Neuronal stem cell (in vitro differentiated cells): ENCODE measurements at regions not wholly inside any gene's neighbourhood (a gene's known extent, or its start where the extent isn't known, plus 50 kb on each side); places are given as distances from the start of the nearest gene placed in this dataset.
A peak's percentile ranks its signal among the peaks of the same experiment; 100 is the strongest.

Experiments used
- DNase-seq: peaks from one replicate; pipeline ENCODE4 v3.0.0-alpha.2; 2013; ENCODE audit warnings: low spot score
- H2AFZ ChIP-seq: one replicate; pipeline ENCODE4 v1.6.1; 2013; ENCODE audit warnings: mild to moderate bottlenecking, low read length, inconsistent platforms
- H2AK5ac ChIP-seq: 2 replicates; pipeline ENCODE4 v1.6.1; 2013; ENCODE audit warnings: low read depth, mild to moderate bottlenecking, inconsistent platforms, low read length, moderate library complexity, mixed read lengths
- H2BK120ac ChIP-seq: 2 replicates; pipeline ENCODE4 v1.6.1; 2013; ENCODE audit warnings: low read depth, mild to moderate bottlenecking, inconsistent platforms, low read length, moderate library complexity, mixed read lengths
- H2BK12ac ChIP-seq: one replicate; pipeline ENCODE4 v1.6.1; 2013; ENCODE audit warnings: low read length, inconsistent platforms
- H2BK15ac ChIP-seq: 2 replicates; pipeline ENCODE4 v1.6.1; 2013; ENCODE audit warnings: mild to moderate bottlenecking, low read length, inconsistent platforms, mixed read lengths
- H2BK5ac ChIP-seq: one replicate; pipeline ENCODE4 v1.6.1; 2013; ENCODE audit warnings: inconsistent platforms, mild to moderate bottlenecking, low read length, moderate library complexity
- H3K14ac ChIP-seq: one replicate; pipeline ENCODE4 v1.6.1; 2013; ENCODE audit warnings: low read length, inconsistent platforms
- H3K18ac ChIP-seq: 2 replicates; pipeline ENCODE4 v1.6.1; 2013; ENCODE audit warnings: low read length, inconsistent platforms
- H3K23ac ChIP-seq: 2 replicates; pipeline ENCODE4 v1.6.1; 2013; ENCODE audit warnings: low read depth, mild to moderate bottlenecking, mixed read lengths, low read length, inconsistent platforms; ENCODE audit not compliant: poor library complexity
- H3K27ac ChIP-seq: replicated peaks from 3 replicates; pipeline ENCODE4 v1.5.1; 2013; ENCODE audit warnings: low read length, inconsistent platforms
- H3K27me3 ChIP-seq, 3 experiments: 2 replicates each; pipeline ENCODE4 v1.6.1; 2013; ENCODE audit warnings: low read length in 3 of 3, mild to moderate bottlenecking in 2 of 3, inconsistent platforms in 1 of 3, low read depth in 1 of 3, mixed read lengths in 1 of 3, moderate library complexity in 1 of 3; ENCODE audit not compliant: control insufficient read depth in 3 of 3, insufficient read depth in 3 of 3
- H3K36me3 ChIP-seq, 2 donors: replicated peaks in 1 of 2; 2 replicates each; pipeline ENCODE4 v1.6.1; 2013; ENCODE audit warnings: low read length in 2 of 2; ENCODE audit not compliant: control insufficient read depth in 2 of 2, insufficient read depth in 2 of 2
- H3K4ac ChIP-seq: 2 replicates; pipeline ENCODE4 v1.6.1; 2013; ENCODE audit warnings: inconsistent platforms, mild to moderate bottlenecking, low read length, moderate library complexity
- H3K4me1 ChIP-seq, 2 donors: 1 replicate in 1 of 2; 2 replicates in 1 of 2; pipeline ENCODE4 v1.6.1; 2013; ENCODE audit warnings: low read length in 2 of 2, low read depth in 1 of 2; ENCODE audit not compliant: control insufficient read depth in 2 of 2, insufficient read depth in 1 of 2
- H3K4me2 ChIP-seq: one replicate; pipeline ENCODE4 v1.6.1; 2013; ENCODE audit warnings: mild to moderate bottlenecking, low read length, inconsistent platforms; ENCODE audit not compliant: insufficient read depth, poor library complexity, severe bottlenecking
- H3K4me3 ChIP-seq, 2 donors: 2 replicates each; pipeline ENCODE4 v1.5.1; 2013; ENCODE audit warnings: low read length in 2 of 2, mild to moderate bottlenecking in 2 of 2, inconsistent platforms in 1 of 2, moderate library complexity in 1 of 2
- H3K79me1 ChIP-seq: one replicate; pipeline ENCODE4 v1.6.1; 2013; ENCODE audit warnings: low read depth, mild to moderate bottlenecking, inconsistent platforms, low read length, moderate library complexity
- H3K9ac ChIP-seq: one replicate; pipeline ENCODE4 v1.6.1; 2013; ENCODE audit warnings: mild to moderate bottlenecking, low read depth, low read length, inconsistent platforms; ENCODE audit not compliant: poor library complexity
- H3K9me3 ChIP-seq, 2 donors: replicated peaks in 1 of 2; 2 replicates each; pipeline versions ENCODE3 to v1.6.1; 2013; ENCODE audit warnings: low read length in 2 of 2, mild to moderate bottlenecking in 2 of 2, inconsistent platforms in 1 of 2, low read depth in 1 of 2, mixed read lengths in 1 of 2, moderate library complexity in 1 of 2; ENCODE audit not compliant: control insufficient read depth in 2 of 2, insufficient read depth in 1 of 2
- H4K8ac ChIP-seq: one replicate; pipeline ENCODE4 v1.6.1; 2013; ENCODE audit warnings: low read depth, mild to moderate bottlenecking, inconsistent platforms, low read length, moderate library complexity
- H4K91ac ChIP-seq: one replicate; pipeline ENCODE4 v1.6.1; 2013; ENCODE audit warnings: low read length, low read depth, mild to moderate bottlenecking, inconsistent platforms; ENCODE audit not compliant: poor library complexity
- WGBS, 2 donors: extraction: QIAGEN DNeasy Blood & Tissue Kit; methylation state at CpG; one replicate each; pipeline ENCODE4 v1.1.7; 2013; ENCODE audit warnings: missing lambda C conversion rate in 2 of 2, mixed read lengths in 1 of 2; ENCODE audit not compliant: insufficient read length in 2 of 2, insufficient replicate concordance in 1 of 2; ENCODE audit errors: extremely low coverage in 2 of 2; 5-methylcytosine and 5-hydroxymethylcytosine counted together

DNA sequence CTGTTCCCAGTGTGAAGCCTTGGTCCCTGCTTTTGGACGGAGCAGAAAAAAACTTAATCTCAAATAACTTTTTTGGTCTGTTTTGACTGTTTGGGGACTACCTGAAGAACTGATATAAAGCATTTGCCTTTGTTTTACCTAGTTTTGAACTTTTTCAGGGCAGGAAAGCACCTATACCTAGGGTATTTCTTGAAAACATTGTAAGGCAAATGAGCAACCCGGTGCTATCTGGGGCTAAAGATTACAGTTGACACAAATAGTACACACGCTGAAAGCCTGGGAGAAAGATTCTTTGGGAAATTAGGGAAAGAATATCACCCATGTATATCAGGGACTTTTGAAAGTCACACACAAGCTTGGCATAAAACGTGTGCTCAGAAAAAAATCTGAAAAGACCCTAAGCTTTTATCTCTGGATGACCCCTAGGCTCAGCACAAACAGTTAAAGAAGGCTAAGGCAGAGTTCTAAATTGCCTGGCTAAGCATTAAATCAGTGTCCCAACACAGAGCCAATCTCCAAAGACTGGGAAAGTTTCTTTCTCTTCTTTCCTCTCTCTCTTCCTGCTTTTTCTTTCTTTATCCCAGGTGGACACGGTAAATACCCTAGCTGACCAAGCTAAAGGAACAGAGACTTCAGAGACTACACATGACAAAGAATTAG, 389.8 kb downstream of the SH2D4B start:
- no peak overlapping the region for H2BK5ac ChIP-seq
- H3K4me1 ChIP-seq: no peaks in the 10 kb centered on the region
- H3K27me3 ChIP-seq: no peaks in the 10 kb centered on the region
- no peak overlapping the region for H3K9ac ChIP-seq
- no peak overlapping the region for H2BK12ac ChIP-seq
- H3K23ac ChIP-seq: no peak overlapping the region
- H2BK15ac ChIP-seq: no peak overlapping the region
- H2BK120ac ChIP-seq: no peak overlapping the region
- H2AFZ ChIP-seq: no peak overlapping the region
- H4K8ac ChIP-seq: no peak overlapping the region
- no peak for DNase-seq
- no peak overlapping the region for H3K18ac ChIP-seq
- no peak overlapping the region for H3K4me3 ChIP-seq
- no peaks in the 10 kb centered on the region for H3K36me3 ChIP-seq
- no peak overlapping the region for H3K4me2 ChIP-seq
- H2AK5ac ChIP-seq: no peak overlapping the region
- H4K91ac ChIP-seq: no peak overlapping the region
- H3K27ac ChIP-seq: no peak overlapping the region
- H3K79me1 ChIP-seq: no peaks in the 10 kb centered on the region
- WGBS, 2 donors: no CpG with 5 or more reads among the region's 5 CpGs
- H3K9me3 ChIP-seq: no peaks in the 10 kb centered on the region
- no peak overlapping the region for H3K4ac ChIP-seq
- no peak overlapping the region for H3K14ac ChIP-seq

DNA sequence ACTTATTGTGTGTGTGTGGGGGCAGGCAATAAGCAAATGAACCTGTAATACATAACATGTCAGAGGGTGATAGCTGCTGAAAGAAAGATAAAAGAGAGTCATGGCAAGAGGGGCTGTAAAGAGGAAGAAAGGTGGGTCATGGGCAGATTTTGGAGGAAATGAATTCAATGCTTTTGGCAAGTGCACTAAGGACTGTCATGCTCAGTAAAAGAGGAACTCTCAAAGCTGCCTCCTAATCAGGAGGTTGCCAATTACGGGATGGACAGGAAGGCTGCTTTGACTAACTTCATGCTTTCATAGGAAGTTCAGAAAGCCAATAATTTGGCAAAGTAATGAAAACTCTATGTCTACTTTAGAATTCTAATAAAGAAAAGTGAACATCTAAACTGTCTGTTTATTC, 401.2 kb downstream of the SH2D4B start:
- Histone ChIP-seq H2BK5ac (no peak overlapping the region), H3K14ac (no peak overlapping the region), H2BK15ac (no peak overlapping the region), H3K4me2 (no peak overlapping the region), H3K79me1 (no peaks in the 10 kb centered on the region), H3K9ac (no peak overlapping the region), H2BK12ac (no peak overlapping the region), H2BK120ac (no peak overlapping the region), H3K23ac (no peak overlapping the region), H3K4ac (no peak overlapping the region), H3K4me3 (no peak overlapping the region), H3K36me3 (no peaks in the 10 kb centered on the region), H2AFZ (no peak overlapping the region), H2AK5ac (no peak overlapping the region), H3K9me3 (no peaks in the 10 kb centered on the region), H4K91ac (no peak overlapping the region), H3K27me3 (peaks cover 0 to 1% (median 0%) of the 10 kb centered on the region in 3 experiments), H3K18ac (no peak overlapping the region), H4K8ac (no peak overlapping the region), H3K27ac (no peak overlapping the region), H3K4me1 (no peaks in the 10 kb centered on the region)
- DNase-seq: no peak
- no CpG with 5 or more reads among the region's 1 CpG for WGBS, 2 donors

DNA sequence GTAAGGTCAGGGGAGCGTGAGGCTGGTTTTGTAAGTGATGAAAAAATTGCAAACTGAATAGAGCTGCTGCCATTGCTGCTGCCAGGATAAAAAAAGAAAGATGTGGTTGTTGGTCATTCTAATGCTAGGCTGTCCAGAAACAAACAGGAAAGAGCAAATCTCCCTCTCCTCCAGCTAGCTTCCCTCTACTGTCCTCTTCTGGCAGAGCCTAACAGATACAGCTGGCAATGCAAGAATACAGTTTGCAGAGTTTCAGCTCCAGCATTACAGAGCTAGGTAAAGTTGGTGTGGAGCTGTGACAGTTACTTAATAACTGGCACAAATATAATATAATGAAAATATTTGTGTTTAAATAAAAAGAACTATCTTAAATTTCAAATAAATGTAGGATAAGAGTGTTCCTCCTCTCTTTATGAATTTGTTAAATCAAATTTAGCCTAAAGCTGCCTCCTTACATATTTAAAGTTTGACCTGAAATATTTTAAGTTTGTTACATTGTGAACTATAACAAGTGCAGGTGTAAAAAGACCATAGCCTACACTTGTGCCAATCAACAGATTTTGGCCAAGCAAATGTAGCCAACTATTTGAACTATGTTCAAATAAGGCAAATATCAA, 407.7 kb downstream of the SH2D4B start:
- Histone ChIP-seq H3K14ac (no peak overlapping the region), H2BK12ac (no peak overlapping the region), H3K4me3 (no peak overlapping the region), H2BK120ac (no peak overlapping the region), H3K18ac (no peak overlapping the region), H3K79me1 (no peaks in the 10 kb centered on the region), H3K9ac (no peak overlapping the region), H2BK15ac (no peak overlapping the region), H3K27me3 (peaks cover 0 to 1% (median 0%) of the 10 kb centered on the region in 3 experiments), H2BK5ac (no peak overlapping the region), H3K36me3 (no peaks in the 10 kb centered on the region), H3K27ac (no peak overlapping the region), H2AFZ (no peak overlapping the region), H2AK5ac (no peak overlapping the region), H3K4me1 (no peaks in the 10 kb centered on the region), H3K23ac (no peak overlapping the region), H3K9me3 (no peaks in the 10 kb centered on the region), H4K8ac (no peak overlapping the region), H3K4ac (no peak overlapping the region), H4K91ac (no peak overlapping the region), H3K4me2 (no peak overlapping the region)
- peak; percentile 23 for DNase-seq
- no CpG with 5 or more reads among the region's 1 CpG for WGBS, 2 donors

DNA sequence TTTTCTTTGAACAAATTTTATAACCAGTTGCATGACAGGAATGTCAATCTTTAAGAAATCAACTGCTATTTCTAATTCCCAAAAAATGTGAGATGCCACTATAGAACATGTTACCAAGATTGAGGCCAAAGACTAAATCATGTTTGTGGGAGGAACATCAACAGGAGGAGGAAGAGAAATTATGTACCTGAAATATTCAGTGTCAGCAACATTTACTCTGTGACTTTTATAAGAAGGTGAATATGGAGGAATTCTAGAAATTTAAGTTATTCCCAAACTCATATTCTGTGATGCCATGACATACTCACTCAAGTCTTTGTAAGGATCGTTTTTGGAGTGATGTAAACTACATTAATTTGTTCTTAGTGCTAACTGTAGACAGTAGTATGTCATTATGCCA, 408.4 kb downstream of the SH2D4B start:
- Histone ChIP-seq H2BK12ac (no peak overlapping the region), H3K18ac (no peak overlapping the region), H3K4me2 (no peak overlapping the region), H3K27ac (no peak overlapping the region), H3K4me3 (no peak overlapping the region), H3K36me3 (no peaks in the 10 kb centered on the region), H2AFZ (no peak overlapping the region), H4K8ac (no peak overlapping the region), H2AK5ac (no peak overlapping the region), H3K4ac (no peak overlapping the region), H3K9me3 (no peaks in the 10 kb centered on the region), H2BK5ac (no peak overlapping the region), H2BK15ac (no peak overlapping the region), H3K14ac (no peak overlapping the region), H3K9ac (no peak overlapping the region), H3K23ac (no peak overlapping the region), H3K79me1 (no peaks in the 10 kb centered on the region), H3K27me3 (no peaks in the 10 kb centered on the region), H2BK120ac (no peak overlapping the region), H4K91ac (no peak overlapping the region), H3K4me1 (no peaks in the 10 kb centered on the region)
- WGBS, 2 donors: no CpG with 5 or more reads among the region's 1 CpG
- no peak for DNase-seq
